ENCODE measurements at regions not wholly inside any gene's neighbourhood (a gene's known extent, or its start where the extent isn't known, plus 50 kb on each side); places are given as distances from the start of the nearest gene placed in this dataset.
"Not testable (repeated sequence)": the region's sequence is repeated elsewhere in the genome, so short reads cannot be mapped to it uniquely, and the experiment has no call there.

DNA sequence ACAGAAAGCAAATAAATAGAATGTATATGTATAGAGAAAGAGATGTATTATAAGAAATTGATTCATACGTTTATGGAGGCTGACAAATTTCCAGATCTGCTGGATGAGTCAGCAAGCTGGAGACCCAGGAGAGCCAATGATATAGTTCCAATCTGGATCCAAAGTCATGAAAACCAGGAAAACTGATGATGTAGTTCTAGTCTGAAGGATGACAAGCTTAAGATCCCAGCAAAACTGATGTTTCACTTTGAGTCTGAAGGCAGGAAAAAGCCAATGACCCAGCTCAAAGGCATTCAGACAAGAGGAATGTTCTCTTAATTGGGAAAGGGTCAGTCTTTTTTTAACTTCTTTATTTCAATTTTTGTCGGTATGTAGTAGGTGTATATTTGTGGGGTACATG, 102.6 kb downstream of the LHFPL1 start:
- no peak for DNase-seq

GRCh38 chrX:112571388-112571787, 108.3 kb downstream of the LHFPL1 start:
- no peak for DNase-seq

GRCh38 chrX:112555831-112556230, 123.9 kb downstream of the LHFPL1 start:
- DNase-seq: no peak

DNA sequence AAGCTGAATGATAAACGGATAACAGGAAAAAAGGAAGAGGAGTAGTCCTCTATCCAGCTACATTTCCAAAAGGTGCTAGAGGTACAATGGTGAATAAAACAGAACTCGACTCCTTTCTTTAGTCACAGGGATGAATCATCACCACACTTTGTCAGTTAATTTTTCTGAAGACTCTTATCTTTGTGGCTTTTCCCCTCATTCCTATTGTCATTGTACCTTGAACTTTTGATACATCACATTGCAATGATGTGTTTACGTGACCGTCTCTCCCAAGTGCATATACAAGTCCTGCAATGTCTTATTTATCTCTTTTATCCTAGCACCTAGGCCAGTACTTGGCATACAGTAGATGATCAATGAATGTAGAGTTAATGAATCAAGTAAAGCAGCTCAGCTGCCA, 134.7 kb downstream of the LHFPL1 start:
- DNase-seq: no peak

DNA sequence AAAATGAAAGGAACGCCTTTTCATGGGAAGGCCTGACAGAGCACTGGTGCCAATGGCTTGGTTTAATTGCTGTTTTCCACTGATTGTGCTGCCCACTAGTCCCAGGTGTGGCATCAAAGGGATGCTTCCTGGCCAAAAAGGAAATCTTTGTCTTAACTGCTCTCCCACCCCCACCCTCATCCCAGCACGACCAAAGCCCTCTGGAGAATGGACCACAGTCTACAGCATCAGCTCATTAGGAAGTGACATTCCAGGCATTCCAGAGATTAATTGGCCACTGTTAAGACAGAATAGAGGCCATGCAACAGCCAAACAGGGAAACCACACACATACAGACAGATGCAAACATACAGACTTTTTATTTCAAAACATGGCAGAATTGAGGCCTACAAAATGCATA, 143.2 kb downstream of the LHFPL1 start:
- DNase-seq: no peak

DNA sequence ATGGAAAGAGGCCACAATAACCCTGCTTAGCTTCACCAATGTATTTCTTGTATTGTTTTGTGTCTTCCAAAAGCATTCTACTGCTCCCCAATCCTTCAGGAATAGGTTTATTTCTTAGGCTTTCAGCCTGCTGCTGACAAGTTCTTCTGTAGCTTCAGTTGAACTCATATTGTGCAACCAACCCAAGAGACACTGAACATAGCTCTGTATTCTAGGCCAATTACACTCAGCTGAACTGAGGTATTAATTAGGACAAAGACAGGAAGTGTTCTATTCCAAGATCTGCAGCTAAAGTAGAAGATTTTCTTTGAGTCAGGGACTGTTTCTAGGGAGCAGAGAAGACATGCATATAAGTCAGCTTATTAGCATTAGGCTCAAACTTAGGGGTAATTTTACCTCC, 151.8 kb downstream of the LHFPL1 start:
- DNase-seq: no peak

GRCh38 chrX:112521676-112522075, 158.1 kb downstream of the LHFPL1 start:
- DNase-seq: no peak

DNA sequence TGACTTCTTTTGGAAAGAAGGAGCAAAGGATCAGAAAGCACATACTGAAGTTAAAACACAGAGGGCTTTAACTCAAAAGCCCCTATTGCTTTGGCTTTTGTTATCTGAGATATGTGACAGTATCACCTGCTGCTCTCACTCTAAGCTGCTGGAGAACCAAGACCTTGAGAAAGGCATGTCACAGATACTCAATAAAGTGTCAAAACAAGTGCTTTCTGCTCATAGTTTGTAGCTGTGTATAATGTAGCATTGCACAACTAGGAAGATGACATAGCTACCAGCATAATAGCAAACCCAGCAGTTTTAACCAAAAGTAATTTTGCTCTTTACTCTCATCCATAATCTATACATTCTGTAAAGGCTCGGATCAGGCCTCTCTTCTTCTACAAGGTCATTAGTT, 159.6 kb downstream of the LHFPL1 start:
- no peak for DNase-seq

GRCh38 chrX:112513154-112513553, 166.6 kb downstream of the LHFPL1 start:
- no peak for DNase-seq

DNA sequence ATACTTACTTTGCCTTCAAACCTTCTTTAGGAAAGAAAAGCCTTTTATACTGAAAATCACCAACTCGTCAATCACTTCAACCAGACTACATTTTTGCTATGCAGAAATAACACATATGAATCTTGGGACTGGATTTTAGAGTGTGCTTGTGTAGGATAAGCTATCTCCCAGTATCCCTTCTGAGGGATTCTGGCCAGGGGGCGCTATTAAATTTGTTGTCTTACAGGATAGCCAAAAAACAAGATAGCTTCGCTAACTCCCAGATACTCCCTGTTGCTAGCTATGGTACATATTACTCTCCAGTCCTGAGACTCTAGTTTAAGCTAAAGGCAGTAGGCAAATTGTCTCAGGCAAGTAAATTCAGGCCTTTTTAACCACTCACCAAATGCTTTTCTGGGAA, 167.2 kb downstream of the LHFPL1 start:
- DNase-seq: peak; percentile 1

DNA sequence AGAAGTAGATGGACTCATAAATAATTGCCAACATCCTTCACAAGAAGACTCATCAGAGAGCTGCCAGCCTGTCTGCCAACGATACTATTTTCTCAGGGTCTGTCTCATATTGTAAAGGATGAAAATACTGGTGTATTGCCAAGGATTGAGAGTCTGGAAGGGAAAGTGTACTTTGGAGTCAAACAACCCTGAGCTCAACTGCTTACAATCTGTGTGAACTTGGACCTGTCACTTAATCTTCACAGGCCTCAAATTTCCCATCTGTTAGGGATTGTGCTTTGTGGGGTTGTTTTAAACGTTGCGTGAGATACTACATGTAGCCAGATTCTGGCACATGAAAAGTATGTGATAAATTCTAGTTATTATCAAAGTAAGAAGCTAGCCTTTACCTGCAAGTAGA, 169.1 kb downstream of the LHFPL1 start:
- no peak for DNase-seq

- no peak for DNase-seq
Observed at GRCh38 chrX:112477653-112478052, 202.1 kb downstream of the LHFPL1 start.

DNA sequence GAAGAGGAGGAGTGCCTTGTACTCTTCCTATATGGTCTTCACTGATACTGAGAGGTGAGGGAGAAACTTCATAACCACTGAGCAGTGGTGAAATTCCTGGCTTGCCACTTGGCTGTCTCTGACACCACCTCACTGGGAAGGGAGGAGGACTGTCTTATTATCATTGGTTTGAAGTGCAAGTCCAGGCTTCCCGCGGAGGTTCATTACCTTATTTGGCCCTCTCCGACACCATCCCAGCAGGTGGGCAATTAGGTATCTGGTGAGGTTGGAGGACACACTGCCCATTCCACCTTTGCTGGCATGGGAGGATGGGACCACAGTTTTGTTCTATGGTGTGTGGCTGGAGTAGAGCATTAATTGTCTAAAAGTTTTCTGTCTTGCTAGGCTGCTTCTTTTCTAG, 206.1 kb downstream of the LHFPL1 start:
- DNase-seq: no peak

GRCh38 chrX:112470551-112470950, 209.2 kb downstream of the LHFPL1 start:
- DNase-seq: no peak

DNA sequence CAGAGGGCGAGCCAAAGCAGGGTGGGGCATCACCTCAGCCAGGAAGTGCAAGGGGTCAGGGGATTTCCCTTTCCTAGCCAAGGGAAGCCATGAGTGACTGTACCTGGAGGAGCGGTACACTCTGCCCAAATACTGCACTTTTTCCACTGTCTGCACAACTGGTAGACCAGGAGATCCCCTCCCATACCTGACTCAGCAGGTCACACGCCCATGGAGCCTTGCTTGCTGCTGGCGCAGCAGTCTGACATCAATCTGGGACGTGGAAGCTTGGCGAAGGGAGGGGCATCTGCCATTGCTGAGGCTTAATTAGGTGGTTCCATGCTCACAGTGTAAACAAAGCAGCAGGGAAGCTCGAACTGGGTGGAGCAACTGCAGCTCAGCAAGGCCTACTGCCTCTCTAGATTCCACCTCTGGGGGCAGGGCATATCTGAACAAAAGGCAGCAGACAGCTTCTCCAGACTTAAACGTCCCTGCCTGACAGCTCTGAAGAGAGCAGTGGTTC, 217.7 kb downstream of the LHFPL1 start:
- DNase-seq: not testable (repeated sequence)

DNA sequence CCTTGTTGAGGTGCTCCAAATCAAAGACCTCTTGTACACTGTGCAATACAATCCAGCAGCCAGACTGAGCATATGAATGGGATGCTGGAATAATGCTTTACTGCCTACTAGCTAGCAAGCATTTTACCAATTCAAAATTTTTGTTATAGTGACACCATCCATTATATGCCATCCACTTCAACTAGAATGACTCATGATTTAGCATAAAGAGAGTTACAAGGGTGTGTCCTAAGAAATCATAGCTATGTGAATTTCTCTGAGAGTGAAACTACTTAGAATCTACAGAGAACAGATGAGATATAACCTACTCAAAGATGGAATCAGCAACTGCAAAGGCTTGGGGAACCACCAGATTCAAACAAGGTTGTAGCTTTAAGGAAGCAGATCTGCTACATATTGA, 221.9 kb downstream of the LHFPL1 start:
- DNase-seq: no peak

DNA sequence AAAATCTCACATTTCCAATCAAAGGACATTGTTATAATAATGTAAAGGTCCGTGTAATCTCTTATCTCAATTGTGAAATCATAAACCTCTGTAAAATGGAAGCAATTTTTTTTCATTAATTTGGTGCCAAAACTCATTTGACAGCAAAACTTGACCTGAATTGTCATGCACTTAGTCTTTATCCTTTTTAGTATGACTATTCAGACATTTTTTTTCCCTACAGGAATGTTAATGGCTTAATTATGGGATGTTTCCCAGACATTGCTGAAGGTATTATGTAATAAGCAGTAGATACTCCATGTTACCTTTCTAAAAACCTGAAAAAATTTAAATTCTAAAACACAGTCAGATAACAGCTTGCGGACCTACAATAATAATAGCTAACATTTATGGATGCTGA, 228.9 kb downstream of the LHFPL1 start:
- DNase-seq: no peak

GRCh38 chrX:112440277-112440676, 239.5 kb downstream of the LHFPL1 start:
- DNase-seq: no peak

- no peak for DNase-seq
Observed at GRCh38 chrX:112424166-112424565, 255.6 kb downstream of the LHFPL1 start.

GRCh38 chrX:112391313-112391712, 288.4 kb downstream of the LHFPL1 start:
- no peak for DNase-seq

DNA sequence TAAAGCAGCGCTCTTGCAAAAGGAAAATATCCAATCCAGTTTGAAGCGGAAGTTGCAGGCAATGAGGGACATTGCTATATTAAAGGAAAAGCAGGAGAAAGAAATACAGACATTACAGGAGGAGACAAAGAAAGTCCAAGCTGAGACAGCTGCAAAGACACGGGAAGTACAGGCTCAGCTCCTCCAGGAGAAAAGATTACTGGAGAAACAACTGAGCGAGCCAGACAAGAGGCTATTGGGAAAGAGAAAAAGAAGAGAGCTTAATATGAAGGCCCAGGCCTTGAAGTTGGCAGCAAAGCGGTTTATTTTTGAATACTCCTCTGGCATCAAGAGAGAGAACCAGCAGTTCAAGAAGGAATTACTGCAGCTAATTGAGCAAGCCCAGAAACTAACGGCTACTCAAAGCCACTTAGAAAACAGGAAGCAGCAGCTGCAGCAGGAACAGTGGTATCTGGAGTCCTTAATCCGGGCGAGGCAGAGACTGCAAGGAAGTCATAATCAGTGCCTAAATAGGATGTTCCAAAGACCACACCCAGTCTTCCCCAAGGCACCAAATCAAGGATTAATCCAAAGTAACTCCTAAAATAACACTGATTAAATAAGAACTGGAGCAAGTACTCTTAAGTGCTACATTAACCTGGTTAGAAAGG, 298.0 kb downstream of the LHFPL1 start:
- DNase-seq: not testable (repeated sequence)

DNA sequence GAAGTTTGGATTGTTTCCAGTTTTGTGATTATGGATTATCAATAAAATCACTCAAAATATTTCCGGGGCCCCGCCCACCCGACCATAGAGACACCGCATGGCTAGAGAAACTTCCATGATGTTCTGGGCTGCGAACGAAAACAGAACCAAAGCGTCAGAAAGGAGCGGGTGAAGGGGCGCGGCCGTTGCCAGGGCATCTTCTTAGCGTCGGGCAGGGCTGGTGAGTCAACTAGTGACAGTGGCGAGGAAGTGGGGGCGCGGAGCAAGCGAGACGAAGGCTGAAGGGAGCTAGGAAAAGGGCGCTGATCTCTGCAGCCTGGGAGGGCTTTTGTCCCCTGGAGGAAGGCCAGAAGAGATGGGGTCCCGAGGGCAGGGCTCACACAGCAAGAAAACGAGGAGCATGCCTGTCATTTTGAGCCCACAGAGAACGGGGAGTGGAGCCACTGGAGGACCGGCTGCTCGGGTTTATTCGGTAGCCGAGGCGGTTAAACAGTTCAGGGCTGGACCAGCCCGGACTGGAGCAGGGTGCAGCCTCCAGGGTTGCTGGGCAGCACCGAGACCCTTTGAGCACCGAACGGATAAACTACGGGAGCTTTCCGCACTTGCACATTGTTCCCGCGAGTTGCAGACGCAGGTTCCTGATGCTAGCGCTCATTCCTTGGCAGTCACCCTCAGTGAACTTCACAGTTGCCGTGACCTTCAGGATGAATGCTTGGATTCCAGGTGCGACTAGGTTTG, 298.1 kb upstream of the TRPC5 start:
- no peak for DNase-seq

DNA sequence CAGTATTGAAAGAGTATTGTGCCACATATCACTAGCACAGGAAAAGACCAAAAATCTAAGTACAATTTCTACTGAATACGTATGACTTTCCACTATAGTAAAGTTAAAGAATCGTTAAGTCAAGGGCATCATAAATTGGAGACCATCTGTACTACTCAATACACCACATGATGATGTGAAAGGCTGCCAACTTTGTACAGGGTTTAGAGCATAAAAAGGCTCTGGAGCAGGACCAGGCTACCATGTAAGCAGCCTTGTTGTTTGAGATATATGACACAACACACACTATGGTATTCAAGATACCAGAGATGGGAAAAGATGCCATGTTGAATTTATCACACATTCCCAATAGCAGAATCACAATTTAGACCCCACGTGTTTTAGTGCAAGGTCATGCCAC, 294.9 kb upstream of the TRPC5 start:
- no peak for DNase-seq

DNA sequence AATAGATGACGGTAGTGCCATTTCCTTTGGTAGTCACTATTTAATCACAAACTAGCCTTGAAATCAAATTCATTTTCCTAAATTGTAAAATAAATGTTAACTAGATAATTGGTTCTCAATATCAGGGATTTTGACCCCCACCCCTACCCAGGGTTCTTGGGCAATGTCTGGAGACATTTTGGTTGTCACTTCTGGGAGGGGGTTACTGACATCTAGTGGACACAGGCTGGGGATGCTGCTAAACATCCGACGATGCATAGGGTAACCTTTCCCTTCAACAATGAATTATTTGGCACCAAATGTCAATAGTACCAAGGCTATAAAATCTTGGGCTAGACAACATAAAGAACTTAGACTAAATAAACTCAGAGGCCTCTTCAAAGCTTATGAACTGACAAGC, 285.8 kb upstream of the TRPC5 start:
- DNase-seq: no peak

DNA sequence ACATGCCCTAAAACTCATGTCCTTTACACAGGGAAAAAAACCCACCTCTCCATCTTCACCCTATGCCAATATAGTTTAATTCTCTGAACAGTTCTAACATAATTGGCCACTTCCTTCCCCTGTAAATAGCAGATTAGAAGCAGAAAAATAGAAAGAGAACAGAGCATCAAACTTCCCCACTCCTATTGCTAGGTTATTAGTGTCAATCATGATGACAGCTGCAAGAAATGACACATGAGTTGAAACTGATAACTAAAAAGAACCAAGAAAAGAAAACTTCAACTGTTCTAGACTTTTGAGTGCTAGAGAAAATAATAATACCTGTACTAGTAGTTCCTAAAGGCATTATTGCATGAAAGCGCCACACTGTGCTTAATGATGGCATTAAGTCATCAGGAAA, 284.5 kb upstream of the TRPC5 start:
- no peak for DNase-seq
